Inflammatory macrophage (primary cell): ENCODE measurements at regions not wholly inside any gene's neighbourhood (a gene's known extent, or its start where the extent isn't known, plus 50 kb on each side); places are given as distances from the start of the nearest gene placed in this dataset.

Experiments
- DNase-seq, 2 donors: peaks; one replicate each; pipeline ENCODE4 v3.0.0-alpha.2; 2020 to 2022

GRCh38 chr10:130748409-130749057, 563.0 kb downstream of the TCERG1L start:
- no peak for DNase-seq

- DNase-seq, result no peak
These were observed 561.6 kb downstream of the TCERG1L start for GRCh38 chr10:130749911-130750310.

GRCh38 chr10:130750441-130750840, 561.1 kb downstream of the TCERG1L start:
- DNase-seq, result no peak

- DNase-seq, result no peak
These were observed 560.2 kb downstream of the TCERG1L start for GRCh38 chr10:130751106-130751840.

GRCh38 chr10:130751851-130752250, 559.7 kb downstream of the TCERG1L start:
- no peak for DNase-seq

- DNase-seq, result no peak
These were observed 554.9 kb downstream of the TCERG1L start for GRCh38 chr10:130756651-130757050.

- DNase-seq, result no peak
These were observed 554.2 kb downstream of the TCERG1L start for GRCh38 chr10:130757271-130757670.

- no peak for DNase-seq
These were observed 553.6 kb downstream of the TCERG1L start for GRCh38 chr10:130757821-130758489.

GRCh38 chr10:130758529-130758928, 553.0 kb downstream of the TCERG1L start:
- no peak for DNase-seq

GRCh38 chr10:130761032-130761575, 550.4 kb downstream of the TCERG1L start:
- no peak for DNase-seq

- no peak for DNase-seq
These were observed 549.7 kb downstream of the TCERG1L start for GRCh38 chr10:130761788-130762301.

- DNase-seq, result no peak
These were observed 549.0 kb downstream of the TCERG1L start for GRCh38 chr10:130762491-130762890.

GRCh38 chr10:130763071-130763470, 548.5 kb downstream of the TCERG1L start:
- DNase-seq, result no peak

GRCh38 chr10:130763491-130763890, 548.0 kb downstream of the TCERG1L start:
- DNase-seq, result no peak

- DNase-seq, result no peak
These were observed 546.9 kb downstream of the TCERG1L start for GRCh38 chr10:130764651-130765050.

GRCh38 chr10:130766071-130766470, 545.5 kb downstream of the TCERG1L start:
- no peak for DNase-seq

GRCh38 chr10:130767116-130767730, 544.3 kb downstream of the TCERG1L start:
- DNase-seq, result no peak

GRCh38 chr10:130769146-130770017, 542.1 kb downstream of the TCERG1L start:
- no peak for DNase-seq

- no peak for DNase-seq
These were observed 541.4 kb downstream of the TCERG1L start for GRCh38 chr10:130770018-130770630.

- DNase-seq, result no peak
These were observed 540.0 kb downstream of the TCERG1L start for GRCh38 chr10:130771491-130771946.

- no peak for DNase-seq
These were observed 539.5 kb downstream of the TCERG1L start for GRCh38 chr10:130772056-130772455.
